ENCODE measurements at regions not wholly inside any gene's neighbourhood (a gene's known extent, or its start where the extent isn't known, plus 50 kb on each side); places are given as distances from the start of the nearest gene placed in this dataset.
"Not testable (repeated sequence)": the region's sequence is repeated elsewhere in the genome, so short reads cannot be mapped to it uniquely, and the experiment has no call there.

- no peak for DNase-seq
These were observed 421.5 kb upstream of the MEIS1 start for GRCh38 chr2:66013456-66013855.

- no peak for DNase-seq
These were observed 431.0 kb upstream of the MEIS1 start for GRCh38 chr2:66003931-66004330.

- DNase-seq: no peak
These were observed 433.4 kb upstream of the MEIS1 start for GRCh38 chr2:66001538-66001937.

GRCh38 chr2:66000901-66001300 is 434.0 kb upstream of the MEIS1 start:
- DNase-seq: no peak

GRCh38 chr2:65999796-66000195 is 435.1 kb upstream of the MEIS1 start:
- DNase-seq: no peak

GRCh38 chr2:65999103-65999502 is 435.8 kb upstream of the MEIS1 start:
- DNase-seq: no peak

- DNase-seq: no peak
These were observed 437.0 kb upstream of the MEIS1 start for GRCh38 chr2:65997961-65998360.

- no peak for DNase-seq
These were observed 442.7 kb upstream of the MEIS1 start for GRCh38 chr2:65992198-65992554.

GRCh38 chr2:65991381-65992197 is 443.3 kb upstream of the MEIS1 start:
- DNase-seq: no peak

GRCh38 chr2:65985986-65986385 is 448.9 kb upstream of the MEIS1 start:
- no peak for DNase-seq

- no peak for DNase-seq
These were observed 454.4 kb upstream of the MEIS1 start for GRCh38 chr2:65980531-65980930.

- DNase-seq: no peak
These were observed 455.5 kb upstream of the MEIS1 start for GRCh38 chr2:65979446-65979845.

GRCh38 chr2:65974067-65974723 is 460.7 kb upstream of the MEIS1 start:
- DNase-seq: no peak

- no peak for DNase-seq
These were observed 465.8 kb upstream of the MEIS1 start for GRCh38 chr2:65969161-65969560.

GRCh38 chr2:65963303-65963702 is 471.6 kb upstream of the MEIS1 start:
- not testable (repeated sequence) for DNase-seq

- DNase-seq: no peak
These were observed 474.0 kb upstream of the MEIS1 start for GRCh38 chr2:65960953-65961352.

- no peak for DNase-seq
These were observed 477.0 kb upstream of the MEIS1 start for GRCh38 chr2:65957886-65958285.

- DNase-seq: no peak
These were observed 477.5 kb upstream of the MEIS1 start for GRCh38 chr2:65957454-65957853.

- no peak for DNase-seq
These were observed 479.7 kb upstream of the MEIS1 start for GRCh38 chr2:65955259-65955658.

GRCh38 chr2:65952966-65953761 is 481.8 kb upstream of the MEIS1 start:
- DNase-seq: no peak

GRCh38 chr2:65944213-65944612 is 490.7 kb upstream of the MEIS1 start:
- DNase-seq: no peak

- DNase-seq: no peak
These were observed 491.7 kb upstream of the MEIS1 start for GRCh38 chr2:65943099-65943786.

- no peak for DNase-seq
These were observed 494.1 kb upstream of the MEIS1 start for GRCh38 chr2:65940856-65941255.
